K562 (cell line): ENCODE measurements at regions not wholly inside any gene's neighbourhood (a gene's known extent, or its start where the extent isn't known, plus 50 kb on each side); places are given as distances from the start of the nearest gene placed in this dataset.

Experiments used
- ATAC-seq: fragments of 200-7000 bp; cut with Tn5 transposase; 3 replicates; pipeline ENCODE4 v1.9.1; 2020; ENCODE audit warnings: moderate library complexity
- BruUV-seq: library from RNA; stranded (reverse); fragments of 400-500 nt; replicated peaks from 2 replicates; lab custom pipeline; 2021; lab: Mats Ljungman, UMichigan
- CTCF ChIA-PET: fragments of 300-600 bp; formaldehyde crosslinking; extraction: SDS; loops from one replicate; lab custom pipeline; 2021; ENCODE audit warnings: low intra/inter-chr PET ratio; lab: Yijun Ruan, JAX
- POLR2A ChIA-PET: fragments of 300-600, 350-650 bp; sonication (Branson Sonifier 250); formaldehyde crosslinking; extraction: SDS; loops from one replicate; lab custom pipeline; 2021; ENCODE audit warnings: antibody characterized with exemption, inconsistent platforms; lab: Yijun Ruan, JAX
- DNase-seq, 4 experiments: peaks; one replicate each; pipeline versions ENCODE4 v3.0.0 to v3.0.0-alpha.2; 2011 to 2018; ENCODE audit warnings: low spot score in 3 of 4, mixed read lengths in 3 of 4; ENCODE audit errors: extremely low read depth in 1 of 4
- FAIRE-seq: peaks from 2 replicates; lab custom pipeline; 2011; peaks lifted over from hg19 to GRCh38; lab: Jason Lieb, UNC
- H2AFZ ChIP-seq: 2 replicates; pipeline ENCODE4 v1.6.0; 2011; ENCODE audit warnings: low read depth, low read length, control low read depth, inconsistent platforms
- H3K27ac ChIP-seq: fragments of 200-600 bp; 3 replicates; pipeline ENCODE4 v1.8.0; 2011; ENCODE audit warnings: low read depth, mild to moderate bottlenecking, control low read depth, inconsistent platforms, low read length, moderate library complexity, mixed read lengths; ENCODE audit errors: extremely low read depth
- H3K27me3 ChIP-seq, 2 experiments: fragments of 300-600 bp in 1 of 2; 2 replicates in 1 of 2; 3 replicates in 1 of 2; pipeline versions ENCODE4 v1.6.0 to v1.8.0; 2011; ENCODE audit warnings: inconsistent platforms in 2 of 2, low read length in 2 of 2, mild to moderate bottlenecking in 1 of 2, mixed read lengths in 1 of 2, moderate library complexity in 1 of 2; ENCODE audit not compliant: control insufficient read depth in 2 of 2, insufficient read depth in 2 of 2
- H3K36me3 ChIP-seq: fragments of 300-600 bp; 3 replicates; pipeline ENCODE4 v1.8.0; 2011; ENCODE audit warnings: mild to moderate bottlenecking, low read length, inconsistent platforms; ENCODE audit not compliant: control insufficient read depth, insufficient read depth
- H3K4me1 ChIP-seq, 2 experiments: fragments of 200-600 bp in 1 of 2; replicated peaks in 1 of 2; 2 replicates in 1 of 2; 3 replicates in 1 of 2; pipeline versions ENCODE4 v1.5.1 to v1.8.0; 2011; ENCODE audit warnings: inconsistent platforms in 2 of 2, low read length in 2 of 2, mild to moderate bottlenecking in 1 of 2, mixed read lengths in 1 of 2, moderate library complexity in 1 of 2; ENCODE audit not compliant: control insufficient read depth in 2 of 2, insufficient read depth in 2 of 2
- H3K4me2 ChIP-seq: 2 replicates; pipeline ENCODE4 v1.6.1; 2011; ENCODE audit warnings: low read length, control low read depth, inconsistent platforms, mixed read lengths; ENCODE audit not compliant: insufficient read depth
- H3K4me3 ChIP-seq: fragments of 200-600 bp; sonication (generic), shearing (Covaris generic); 2 replicates; pipeline ENCODE4 v1.5.1; 2016; ENCODE audit warnings: control low read depth, inconsistent platforms
- H3K79me2 ChIP-seq: fragments of 200-600 bp; 3 replicates; pipeline ENCODE4 v1.8.0; 2011; ENCODE audit warnings: low read length, inconsistent platforms; ENCODE audit not compliant: control insufficient read depth, insufficient read depth
- H3K9ac ChIP-seq, 2 experiments: 2 replicates each; pipeline versions ENCODE4 v1.6.0 to v1.6.1; 2011; ENCODE audit warnings: low read depth in 2 of 2, low read length in 2 of 2, control low read depth in 1 of 2, inconsistent platforms in 1 of 2, mild to moderate bottlenecking in 1 of 2, mixed read lengths in 1 of 2; ENCODE audit not compliant: insufficient read depth in 1 of 2
- H3K9me1 ChIP-seq: one replicate; pipeline ENCODE4 v1.6.0; 2011; ENCODE audit warnings: inconsistent platforms, mild to moderate bottlenecking, low read length, moderate library complexity; ENCODE audit not compliant: control insufficient read depth, insufficient read depth
- H3K9me3 ChIP-seq: replicated peaks from 2 replicates; pipeline ENCODE4 v1.5.1; 2011; ENCODE audit warnings: low read depth, low read length, inconsistent platforms; ENCODE audit not compliant: control insufficient read depth, insufficient read depth
- H4K20me1 ChIP-seq: replicated peaks from 2 replicates; pipeline ENCODE4 v1.6.1; 2011; ENCODE audit warnings: low read length, inconsistent platforms, mixed read lengths; ENCODE audit not compliant: control insufficient read depth, insufficient read depth
- ASH1L ChIP-seq: fragments of 450-650 bp; IDR thresholded peaks from 2 replicates; pipeline ENCODE4 v1.6.1; 2018; ENCODE audit warnings: borderline replicate concordance, mild to moderate bottlenecking, low read depth; ENCODE audit not compliant: partially characterized antibody
- CHCHD3 ChIP-seq: fragments of 250-450 bp; sonication (Bioruptor Pico); IDR thresholded peaks from 2 replicates; pipeline ENCODE4 v2.1.2; 2022; ENCODE audit warnings: mild to moderate bottlenecking
- CREB3 ChIP-seq: fragments of 450-650 bp; conservative IDR thresholded peaks from 2 replicates; pipeline ENCODE4 v1.6.1; 2016; ENCODE audit warnings: missing genetic modification characterization, low read depth, mild to moderate bottlenecking, missing compliant biosample characterization, moderate library complexity
- NUFIP1 ChIP-seq: fragments of 450-650 bp; IDR thresholded peaks from 2 replicates; pipeline ENCODE4 v1.6.1; 2018; ENCODE audit not compliant: partially characterized antibody
- POLR2AphosphoS5 ChIP-seq: IDR thresholded peaks from 2 replicates; pipeline ENCODE4 v1.6.1; 2011; ENCODE audit warnings: mild to moderate bottlenecking, low read depth, low read length, moderate library complexity; ENCODE audit not compliant: control insufficient read depth, insufficient read depth
- PRDM10 ChIP-seq: fragments of 450-650 bp; IDR thresholded peaks from 2 replicates; pipeline ENCODE4 v1.6.1; 2018; ENCODE audit not compliant: partially characterized antibody
- SIRT6 ChIP-seq: IDR thresholded peaks from one replicate; pipeline ENCODE4 v1.6.1; 2012; ENCODE audit warnings: low read depth, mild to moderate bottlenecking, control low read depth, inconsistent platforms, low read length, moderate library complexity
- SP1 ChIP-seq: sonication (generic); formaldehyde crosslinking; IDR thresholded peaks from 2 replicates; pipeline ENCODE4 v1.8.1; 2022; ENCODE audit warnings: mild to moderate bottlenecking, missing genetic modification reagents
- YY1 ChIP-seq, 3 experiments: IDR thresholded peaks; 2 replicates each; pipeline ENCODE4 v1.6.1; 2011; ENCODE audit warnings: low read length in 2 of 3, mild to moderate bottlenecking in 2 of 3, moderate library complexity in 2 of 3, borderline replicate concordance in 1 of 3, control low read depth in 1 of 3, low read depth in 1 of 3; ENCODE audit not compliant: insufficient read depth in 3 of 3, insufficient replicate concordance in 2 of 3, control insufficient read depth in 1 of 3, insufficient read length in 1 of 3; ENCODE audit errors: extremely low read depth in 1 of 3
- ZKSCAN8 ChIP-seq: fragments of 200-800 bp; sonication (Bioruptor generic); IDR thresholded peaks from 2 replicates; pipeline ENCODE4 v1.6.1; 2016; ENCODE audit warnings: missing genetic modification characterization, missing compliant biosample characterization
- ZNF165 ChIP-seq: fragments of 250-450 bp; sonication (Bioruptor Pico); IDR thresholded peaks from 2 replicates; pipeline ENCODE4 v1.4.0; 2020; ENCODE audit warnings: borderline replicate concordance
- ZNF23 ChIP-seq: fragments of 250-450 bp; sonication (Bioruptor Pico); IDR thresholded peaks from 2 replicates; pipeline ENCODE4 v1.4.0; 2020; ENCODE audit warnings: mild to moderate bottlenecking
- ZNF24 ChIP-seq: fragments of 450-650 bp; IDR thresholded peaks from 2 replicates; pipeline ENCODE4 v1.6.1; 2016
- ZNF324 ChIP-seq: fragments of 250-450 bp; sonication (Bioruptor Pico); IDR thresholded peaks from 2 replicates; pipeline ENCODE4 v1.4.0; 2020; ENCODE audit warnings: mild to moderate bottlenecking
- ZNF398 ChIP-seq: fragments of 250-450 bp; sonication (Bioruptor Pico); IDR thresholded peaks from 2 replicates; pipeline ENCODE4 v1.8.0; 2021; ENCODE audit warnings: moderate library complexity, mild to moderate bottlenecking, inconsistent platforms
- ZNF830 ChIP-seq: fragments of 250-450 bp; sonication (Bioruptor Pico); IDR thresholded peaks from 2 replicates; pipeline ENCODE4 v1.5.0; 2021; ENCODE audit warnings: mild to moderate bottlenecking
- WGBS: fragments of 100-300 bp; shearing (Covaris generic); methylation state at CpG from one replicate; pipeline ENCODE4 v1.1.6; 2016; ENCODE audit warnings: low coverage, mixed read lengths; ENCODE audit not compliant: insufficient coverage; ENCODE audit errors: missing lambda C conversion rate; 5-methylcytosine and 5-hydroxymethylcytosine counted together
- in situ Hi-C: fragments of 300-500 bp; cut with MboI; formaldehyde crosslinking; loops from 4 replicates; pipeline ENCODE4 v1.15.0; 2018; ENCODE audit warnings: inconsistent platforms, mixed read lengths
- intact Hi-C: fragments of 100-400 bp; cut with micrococcal nuclease; formaldehyde crosslinking; loops from 2 replicates; pipeline ENCODE4 v1.14.2; 2022

- no peak for TF ChIP-seq NUFIP1
- TF ChIP-seq ZNF830 (CRISPR knock-in tag): no peak
Observed at GRCh38 chr16:48813485-48813884, 203.5 kb upstream of the N4BP1 start (continued).

GRCh38 chr16:48812856-48813255 lies 202.9 kb upstream of the N4BP1 start:
- no peak overlapping the region for H3K27ac ChIP-seq
- WGBS: 0% methylated on average over 4 of the region's 4 CpGs
- H4K20me1 ChIP-seq: no peaks in the 10 kb centered on the region
- ATAC-seq (no peak), DNase-seq (no peak), FAIRE-seq (no peak)
- H3K9ac ChIP-seq: no peak overlapping the region
- POLR2A ChIA-PET: no interaction called here
- no peak overlapping the region for H3K4me2 ChIP-seq
- no peak overlapping the region for H2AFZ ChIP-seq
- H3K9me1 ChIP-seq: no peaks in the 10 kb centered on the region
- peaks cover 2 to 14% of the 10 kb centered on the region in 2 experiments; a peak in 3 of 5 replicates for H3K27me3 ChIP-seq
- no peaks in the 10 kb centered on the region for H3K4me1 ChIP-seq
- no peaks in the 10 kb centered on the region for H3K9me3 ChIP-seq
- CTCF ChIA-PET: no interaction called here
- in situ Hi-C loops: no loop called here
- H3K36me3 ChIP-seq: no peaks in the 10 kb centered on the region
- H3K79me2 ChIP-seq: no peaks in the 10 kb centered on the region
- H3K4me3 ChIP-seq: no peak overlapping the region
- no TSS peak for BruUV-seq
- intact Hi-C loops: no loop called here
- TF ChIP-seq ZKSCAN8: no peak
- TF ChIP-seq CHCHD3 (CRISPR knock-in tag): no peak
- no peak for TF ChIP-seq SIRT6
- no peak for TF ChIP-seq ZNF24
- no peak for TF ChIP-seq PRDM10
- no peak for TF ChIP-seq ZNF398 (CRISPR knock-in tag)
- no peak for TF ChIP-seq ZNF23 (CRISPR knock-in tag)
- TF ChIP-seq ZNF324 (CRISPR knock-in tag): no peak
- no peak for TF ChIP-seq POLR2AphosphoS5
- no peak for TF ChIP-seq ZNF165 (CRISPR knock-in tag)
- no peak for TF ChIP-seq SP1 (CRISPR knock-in tag)
- no peak for TF ChIP-seq YY1 (IDR thresholded peaks at IDR 0.05; ENCODE audit: borderline replicate concordance in 1 of 3, control insufficient read depth in 1 of 3, extremely low read depth in 1 of 3, insufficient read depth in 3 of 3, insufficient read length in 1 of 3, insufficient replicate concordance in 2 of 3, low read depth in 1 of 3, low read length in 2 of 3)
- TF ChIP-seq ASH1L: no peak
- no peak for TF ChIP-seq CREB3 (tag)
